ENCODE measurements at regions not wholly inside any gene's neighbourhood (a gene's known extent, or its start where the extent isn't known, plus 50 kb on each side); places are given as distances from the start of the nearest gene placed in this dataset.

DNA sequence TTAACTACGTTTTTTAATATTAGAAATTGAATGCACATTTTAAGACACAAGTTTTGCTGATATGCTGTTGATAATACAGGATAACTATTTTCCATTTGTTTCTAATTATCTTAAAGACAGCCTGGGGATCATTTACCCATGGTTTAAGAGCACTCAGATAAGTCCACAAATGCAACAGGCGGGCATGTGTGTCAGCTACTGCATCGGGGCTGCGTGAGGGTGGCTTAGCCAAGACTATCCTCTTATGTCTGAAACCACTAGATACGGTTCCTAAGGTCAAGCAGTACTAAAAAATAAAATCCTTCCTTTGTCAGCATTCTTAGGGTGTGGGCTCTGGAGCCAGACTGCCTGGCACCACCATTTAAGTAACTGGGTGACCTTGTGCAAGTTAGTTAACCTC lies 254.8 kb downstream of the SATB2 start:
- POLR2A ChIA-PET (ENCODE audit: unreplicated experiment), result no interaction called here
- Histone ChIP-seq H3K36me3 (ENCODE audit: low read depth) (no peaks in the 10 kb centered on the region), H3F3A (ENCODE audit: insufficient read depth, low read depth) (no peaks in the 10 kb centered on the region), H3K79me2 (ENCODE audit: low read depth) (no peaks in the 10 kb centered on the region), H3K9me3 (ENCODE audit: insufficient read depth, low read depth) (no peaks in the 10 kb centered on the region), H3K27ac (no peak overlapping the region), H2AFZ (no peak overlapping the region), H3K4me1 (replicated peaks; ENCODE audit: insufficient read depth) (no peaks in the 10 kb centered on the region), H3K27me3 (ENCODE audit: insufficient read depth, low read depth) (no peaks in the 10 kb centered on the region), H3K4me2 (no peak overlapping the region), H3K4me3 (no peak overlapping the region), H3K9me2 (ENCODE audit: insufficient read depth) (no peaks in the 10 kb centered on the region), H4K20me1 (ENCODE audit: insufficient read depth) (no peaks in the 10 kb centered on the region)
- TF ChIP-seq, protein P1, sequence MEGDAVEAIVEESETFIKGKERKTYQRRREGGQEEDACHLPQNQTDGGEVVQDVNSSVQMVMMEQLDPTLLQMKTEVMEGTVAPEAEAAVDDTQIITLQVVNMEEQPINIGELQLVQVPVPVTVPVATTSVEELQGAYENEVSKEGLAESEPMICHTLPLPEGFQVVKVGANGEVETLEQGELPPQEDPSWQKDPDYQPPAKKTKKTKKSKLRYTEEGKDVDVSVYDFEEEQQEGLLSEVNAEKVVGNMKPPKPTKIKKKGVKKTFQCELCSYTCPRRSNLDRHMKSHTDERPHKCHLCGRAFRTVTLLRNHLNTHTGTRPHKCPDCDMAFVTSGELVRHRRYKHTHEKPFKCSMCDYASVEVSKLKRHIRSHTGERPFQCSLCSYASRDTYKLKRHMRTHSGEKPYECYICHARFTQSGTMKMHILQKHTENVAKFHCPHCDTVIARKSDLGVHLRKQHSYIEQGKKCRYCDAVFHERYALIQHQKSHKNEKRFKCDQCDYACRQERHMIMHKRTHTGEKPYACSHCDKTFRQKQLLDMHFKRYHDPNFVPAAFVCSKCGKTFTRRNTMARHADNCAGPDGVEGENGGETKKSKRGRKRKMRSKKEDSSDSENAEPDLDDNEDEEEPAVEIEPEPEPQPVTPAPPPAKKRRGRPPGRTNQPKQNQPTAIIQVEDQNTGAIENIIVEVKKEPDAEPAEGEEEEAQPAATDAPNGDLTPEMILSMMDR (conservative IDR thresholded peaks at IDR 0.05), result no peak
- TF ChIP-seq EZH2 (IDR thresholded peaks at IDR 0.05; ENCODE audit: low read depth), result no peak
- intact Hi-C loops (cut with micrococcal nuclease; ENCODE audit: unreplicated experiment), result no loop called here
- no peak for DNase-seq
- no TSS peak for BruUV-seq (replicated peaks)
- CTCF ChIA-PET, result no interaction called here

DNA sequence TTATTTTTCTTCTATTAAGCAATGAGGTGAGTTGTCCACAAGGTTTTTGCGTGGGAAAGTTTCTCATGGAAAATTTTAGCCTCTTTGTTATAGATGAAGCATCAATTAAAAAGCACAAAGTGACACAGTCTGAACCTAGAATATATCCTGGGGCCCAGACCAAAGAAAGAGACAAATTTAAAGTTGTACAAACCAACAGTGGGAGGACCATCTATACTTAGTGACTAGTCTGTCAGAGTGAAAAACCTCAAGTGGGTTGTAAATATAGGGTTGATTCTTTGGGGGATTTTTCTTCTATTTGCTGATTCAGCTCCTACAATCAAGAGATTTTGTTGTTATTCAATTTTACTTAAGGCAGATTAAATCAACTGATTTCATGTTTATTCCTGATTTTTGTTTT lies 256.2 kb downstream of the SATB2 start:
- no peak for DNase-seq
- H3K27me3 ChIP-seq (ENCODE audit: insufficient read depth, low read depth), result no peaks in the 10 kb centered on the region
- ChIA-PET POLR2A (ENCODE audit: unreplicated experiment) (no interaction called here), CTCF (no interaction called here)
- H3K9me2 ChIP-seq (ENCODE audit: insufficient read depth), result no peaks in the 10 kb centered on the region
- H3K27ac ChIP-seq, result no peak overlapping the region
- H3K79me2 ChIP-seq (ENCODE audit: low read depth), result no peaks in the 10 kb centered on the region
- H3K36me3 ChIP-seq (ENCODE audit: low read depth), result no peaks in the 10 kb centered on the region
- no peak overlapping the region for H2AFZ ChIP-seq
- BruUV-seq (replicated peaks), result no TSS peak
- no peak for TF ChIP-seq EZH2 (IDR thresholded peaks at IDR 0.05; ENCODE audit: low read depth)
- TF ChIP-seq, protein P1 (conservative IDR thresholded peaks at IDR 0.05), result no peak
- no peaks in the 10 kb centered on the region for H3K4me1 ChIP-seq (replicated peaks; ENCODE audit: insufficient read depth)
- no peak overlapping the region for H3K4me2 ChIP-seq
- H3F3A ChIP-seq (ENCODE audit: insufficient read depth, low read depth), result no peaks in the 10 kb centered on the region
- no peaks in the 10 kb centered on the region for H4K20me1 ChIP-seq (ENCODE audit: insufficient read depth)
- intact Hi-C loops (cut with micrococcal nuclease; ENCODE audit: unreplicated experiment), result no loop called here
- H3K4me3 ChIP-seq, result no peak overlapping the region
- H3K9me3 ChIP-seq (ENCODE audit: insufficient read depth, low read depth), result no peaks in the 10 kb centered on the region

DNA sequence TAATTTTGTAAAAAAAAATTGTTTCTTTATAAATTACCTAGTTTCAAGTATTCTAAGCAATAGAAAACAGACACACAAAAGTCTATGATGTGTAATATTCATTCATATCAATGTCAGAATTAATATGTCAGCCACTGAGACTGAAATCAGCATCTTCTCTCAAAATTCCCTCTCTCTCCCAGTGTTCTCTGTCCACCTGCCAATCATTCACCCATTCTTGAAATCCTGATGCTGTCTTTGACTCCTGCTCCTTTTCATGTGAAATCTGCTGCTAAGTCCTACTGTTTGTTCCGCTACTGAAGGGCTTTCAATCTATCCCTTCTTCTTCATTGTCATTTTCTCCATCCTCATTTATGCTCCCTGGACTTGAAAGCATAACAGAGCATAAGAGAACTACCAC lies 257.9 kb downstream of the SATB2 start:
- ChIA-PET CTCF (no interaction called here), POLR2A (ENCODE audit: unreplicated experiment) (no interaction called here)
- no peaks in the 10 kb centered on the region for H3F3A ChIP-seq (ENCODE audit: insufficient read depth, low read depth)
- H3K4me3 ChIP-seq, result no peak overlapping the region
- no peaks in the 10 kb centered on the region for H3K4me1 ChIP-seq (replicated peaks; ENCODE audit: insufficient read depth)
- no peaks in the 10 kb centered on the region for H3K36me3 ChIP-seq (ENCODE audit: low read depth)
- TF ChIP-seq, protein P1 (conservative IDR thresholded peaks at IDR 0.05), result no peak
- TF ChIP-seq EZH2 (IDR thresholded peaks at IDR 0.05; ENCODE audit: low read depth), result no peak
- H3K27me3 ChIP-seq (ENCODE audit: insufficient read depth, low read depth), result no peaks in the 10 kb centered on the region
- no peak for DNase-seq
- intact Hi-C loops (cut with micrococcal nuclease; ENCODE audit: unreplicated experiment), result no loop called here
- H4K20me1 ChIP-seq (ENCODE audit: insufficient read depth), result no peaks in the 10 kb centered on the region
- H3K9me3 ChIP-seq (ENCODE audit: insufficient read depth, low read depth), result no peaks in the 10 kb centered on the region
- H3K9me2 ChIP-seq (ENCODE audit: insufficient read depth), result 0 out of 2 replicates have a peak, but pooled peaks cover 5% of the 10 kb centered on the region
- BruUV-seq (replicated peaks), result no TSS peak
- no peak overlapping the region for H3K4me2 ChIP-seq
- H2AFZ ChIP-seq, result no peak overlapping the region
- H3K79me2 ChIP-seq (ENCODE audit: low read depth), result no peaks in the 10 kb centered on the region
- H3K27ac ChIP-seq, result no peak overlapping the region

All from PC-9 (cell line).